ENCODE measurements at regions not wholly inside any gene's neighbourhood (a gene's known extent, or its start where the extent isn't known, plus 50 kb on each side); places are given as distances from the start of the nearest gene placed in this dataset.
"Not testable (repeated sequence)": the region's sequence is repeated elsewhere in the genome, so short reads cannot be mapped to it uniquely, and the experiment has no call there.

- no peak for DNase-seq
Observed at GRCh38 chr5:68680366-68680765, 413.4 kb upstream of the SLC30A5 start.

- DNase-seq = no peak
Observed at GRCh38 chr5:68681929-68682328, 411.9 kb upstream of the SLC30A5 start.

- peak; percentile 37 for DNase-seq
Observed at GRCh38 chr5:68682400-68683160, 411.2 kb upstream of the SLC30A5 start.

- DNase-seq = no peak
Observed at GRCh38 chr5:68683632-68684036, 410.2 kb upstream of the SLC30A5 start.

GRCh38 chr5:68685863-68686262 is 408.0 kb upstream of the SLC30A5 start:
- no peak for DNase-seq

GRCh38 chr5:68688547-68688946 is 405.3 kb upstream of the SLC30A5 start:
- DNase-seq = no peak

GRCh38 chr5:68689010-68689409 is 404.8 kb upstream of the SLC30A5 start:
- no peak for DNase-seq

- DNase-seq = not testable (repeated sequence)
Observed at GRCh38 chr5:68691874-68692273, 401.9 kb upstream of the SLC30A5 start.

- DNase-seq = no peak
Observed at GRCh38 chr5:68698025-68698940, 395.5 kb upstream of the SLC30A5 start.

- DNase-seq = no peak
Observed at GRCh38 chr5:68699966-68700365, 393.8 kb upstream of the SLC30A5 start.

- no peak for DNase-seq
Observed at GRCh38 chr5:68707575-68707974, 386.2 kb upstream of the SLC30A5 start.

GRCh38 chr5:68708156-68708841 is 385.5 kb upstream of the SLC30A5 start:
- DNase-seq = no peak

- DNase-seq = no peak
Observed at GRCh38 chr5:68708842-68709170, 385.0 kb upstream of the SLC30A5 start.

GRCh38 chr5:68709239-68709638 is 384.6 kb upstream of the SLC30A5 start:
- no peak for DNase-seq

GRCh38 chr5:68710514-68710913 is 383.3 kb upstream of the SLC30A5 start:
- DNase-seq = no peak

GRCh38 chr5:68711293-68712200 is 382.3 kb upstream of the SLC30A5 start:
- DNase-seq = no peak

- no peak for DNase-seq
Observed at GRCh38 chr5:68714810-68715209, 379.0 kb upstream of the SLC30A5 start.

GRCh38 chr5:68720884-68721610 is 372.8 kb upstream of the SLC30A5 start:
- no peak for DNase-seq

GRCh38 chr5:68722357-68722756 is 371.5 kb upstream of the SLC30A5 start:
- no peak for DNase-seq

- DNase-seq = no peak
Observed at GRCh38 chr5:68725905-68726683, 367.7 kb upstream of the SLC30A5 start.

- DNase-seq = no peak
Observed at GRCh38 chr5:68727931-68728330, 365.9 kb upstream of the SLC30A5 start.
